A673 (cell line): ENCODE measurements at regions not wholly inside any gene's neighbourhood (a gene's known extent, or its start where the extent isn't known, plus 50 kb on each side); places are given as distances from the start of the nearest gene placed in this dataset.

ENCODE experiments used
- BruUV-seq: library from RNA; stranded (reverse); fragments of 400-500 nt; replicated peaks from 2 replicates; lab custom pipeline; 2021; lab: Mats Ljungman, UMichigan
- CTCF ChIA-PET: fragments of 300-600 bp; sonication (Branson Sonifier 250); formaldehyde crosslinking; loops from one replicate; lab custom pipeline; 2022; ENCODE audit warnings: antibody characterized with exemption; lab: Charles Lee
- POLR2A ChIA-PET: fragments of 300-600 bp; sonication (Branson Sonifier 250); formaldehyde crosslinking; loops from one replicate; lab custom pipeline; 2022; ENCODE audit warnings: antibody characterized with exemption; ENCODE audit not compliant: low non-redundant PET; lab: Charles Lee
- DNase-seq: peaks from one replicate; pipeline ENCODE4 v3.0.0-alpha.2; 2015; ENCODE audit warnings: low spot score
- H3K27ac ChIP-seq: fragments of 200-600 bp; sonication (generic); 2 replicates; pipeline ENCODE4 v1.5.1; 2016; ENCODE audit warnings: mixed run types, low read depth, mild to moderate bottlenecking, mixed read lengths, antibody characterized with exemption, low read length; ENCODE audit not compliant: poor library complexity, severe bottlenecking
- H3K27me3 ChIP-seq: fragments of 200-600 bp; sonication (generic); replicated peaks from 2 replicates; pipeline ENCODE4 v1.6.1; 2017; ENCODE audit warnings: mixed run types, low read depth, mild to moderate bottlenecking, mixed read lengths, antibody characterized with exemption, low read length; ENCODE audit not compliant: insufficient read depth, poor library complexity
- H3K36me3 ChIP-seq: fragments of 200-600 bp; sonication (generic); 2 replicates; pipeline ENCODE4 v1.6.1; 2016; ENCODE audit warnings: mixed run types, mild to moderate bottlenecking, mixed read lengths, antibody characterized with exemption, low read length; ENCODE audit not compliant: insufficient read depth, poor library complexity, severe bottlenecking
- H3K4me1 ChIP-seq: fragments of 200-600 bp; sonication (generic); 2 replicates; pipeline ENCODE4 v1.6.1; 2017; ENCODE audit warnings: mixed run types, mild to moderate bottlenecking, mixed read lengths, antibody characterized with exemption, low read length; ENCODE audit not compliant: insufficient read depth, poor library complexity, severe bottlenecking
- H3K4me3 ChIP-seq: fragments of 200-600 bp; sonication (generic); 2 replicates; pipeline ENCODE4 v1.5.1; 2016; ENCODE audit warnings: low read depth, mixed run types, mild to moderate bottlenecking, mixed read lengths, low read length; ENCODE audit not compliant: poor library complexity, severe bottlenecking
- H3K9me3 ChIP-seq: fragments of 200-600 bp; sonication (generic); 2 replicates; pipeline ENCODE4 v1.6.1; 2016; ENCODE audit warnings: mixed run types, low read depth, mild to moderate bottlenecking, mixed read lengths, antibody characterized with exemption, low read length; ENCODE audit not compliant: poor library complexity, severe bottlenecking
- EZH2 ChIP-seq: fragments of 200-600 bp; sonication (generic); IDR thresholded peaks from 2 replicates; pipeline ENCODE4 v1.6.1; 2017; ENCODE audit warnings: borderline replicate concordance, low read depth, mild to moderate bottlenecking, mixed read lengths, antibody characterized with exemption, low read length; ENCODE audit not compliant: poor library complexity, severe bottlenecking
- intact Hi-C: fragments of 100-400 bp; cut with micrococcal nuclease; formaldehyde crosslinking; loops from one replicate; pipeline ENCODE4 v1.10.0; 2022; ENCODE audit not compliant: unreplicated experiment
- TF ChIP-seq, protein P1 (sequence below): fragments of 300-800, 200-600 bp; sonication (generic); conservative IDR thresholded peaks from 2 replicates; pipeline ENCODE4 v1.5.1; 2017; ENCODE audit warnings: low read depth, mild to moderate bottlenecking, antibody characterized with exemption, low read length, moderate library complexity, mixed read lengths

DNA sequence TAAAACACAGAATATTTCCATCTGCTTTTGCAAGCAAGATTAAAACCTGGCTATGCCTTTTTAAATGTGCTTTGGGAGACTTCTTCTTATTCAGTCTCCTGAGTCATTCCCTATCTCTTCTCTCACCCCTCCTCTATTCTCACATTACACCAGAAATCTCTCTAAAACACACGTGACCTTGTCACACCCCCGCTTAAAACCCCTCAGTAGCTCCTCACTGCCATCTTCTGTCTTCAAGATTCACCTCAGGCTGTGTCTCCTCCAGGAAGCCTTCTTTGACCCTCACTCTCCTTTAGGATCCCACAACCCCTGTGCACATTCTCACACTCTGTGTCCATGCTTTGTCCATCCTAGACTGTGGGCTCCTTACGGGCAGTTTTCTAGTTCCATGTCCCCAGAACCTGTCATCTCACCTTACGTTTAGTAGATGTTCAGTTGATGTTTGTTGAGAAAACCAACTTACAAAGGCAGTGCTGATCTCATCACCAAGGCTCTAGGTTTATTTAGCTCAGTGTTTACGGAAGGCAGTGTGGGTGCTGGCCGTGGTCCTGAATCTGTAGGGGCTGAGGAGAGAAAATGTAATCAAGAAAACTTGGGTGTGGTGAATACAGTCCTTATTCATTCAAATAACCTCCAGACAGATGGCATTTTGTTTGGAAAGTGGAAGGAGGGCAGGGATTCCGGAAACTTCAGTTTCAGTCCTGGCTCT is 143.5 kb downstream of the DMRTA2 start:
- Histone ChIP-seq H3K27ac (no peak overlapping the region), H3K9me3 (no peaks in the 10 kb centered on the region), H3K27me3 (peaks cover 8% of the 10 kb centered on the region), H3K36me3 (no peaks in the 10 kb centered on the region), H3K4me1 (no peaks in the 10 kb centered on the region), H3K4me3 (no peak overlapping the region)
- CTCF ChIA-PET: no interaction called here
- TF ChIP-seq, protein P1, sequence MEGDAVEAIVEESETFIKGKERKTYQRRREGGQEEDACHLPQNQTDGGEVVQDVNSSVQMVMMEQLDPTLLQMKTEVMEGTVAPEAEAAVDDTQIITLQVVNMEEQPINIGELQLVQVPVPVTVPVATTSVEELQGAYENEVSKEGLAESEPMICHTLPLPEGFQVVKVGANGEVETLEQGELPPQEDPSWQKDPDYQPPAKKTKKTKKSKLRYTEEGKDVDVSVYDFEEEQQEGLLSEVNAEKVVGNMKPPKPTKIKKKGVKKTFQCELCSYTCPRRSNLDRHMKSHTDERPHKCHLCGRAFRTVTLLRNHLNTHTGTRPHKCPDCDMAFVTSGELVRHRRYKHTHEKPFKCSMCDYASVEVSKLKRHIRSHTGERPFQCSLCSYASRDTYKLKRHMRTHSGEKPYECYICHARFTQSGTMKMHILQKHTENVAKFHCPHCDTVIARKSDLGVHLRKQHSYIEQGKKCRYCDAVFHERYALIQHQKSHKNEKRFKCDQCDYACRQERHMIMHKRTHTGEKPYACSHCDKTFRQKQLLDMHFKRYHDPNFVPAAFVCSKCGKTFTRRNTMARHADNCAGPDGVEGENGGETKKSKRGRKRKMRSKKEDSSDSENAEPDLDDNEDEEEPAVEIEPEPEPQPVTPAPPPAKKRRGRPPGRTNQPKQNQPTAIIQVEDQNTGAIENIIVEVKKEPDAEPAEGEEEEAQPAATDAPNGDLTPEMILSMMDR: no peak
- TF ChIP-seq EZH2: no peak
- intact Hi-C loops: no loop called here
- POLR2A ChIA-PET: no interaction called here
- no TSS peak for BruUV-seq
- peak; percentile 47 for DNase-seq

DNA sequence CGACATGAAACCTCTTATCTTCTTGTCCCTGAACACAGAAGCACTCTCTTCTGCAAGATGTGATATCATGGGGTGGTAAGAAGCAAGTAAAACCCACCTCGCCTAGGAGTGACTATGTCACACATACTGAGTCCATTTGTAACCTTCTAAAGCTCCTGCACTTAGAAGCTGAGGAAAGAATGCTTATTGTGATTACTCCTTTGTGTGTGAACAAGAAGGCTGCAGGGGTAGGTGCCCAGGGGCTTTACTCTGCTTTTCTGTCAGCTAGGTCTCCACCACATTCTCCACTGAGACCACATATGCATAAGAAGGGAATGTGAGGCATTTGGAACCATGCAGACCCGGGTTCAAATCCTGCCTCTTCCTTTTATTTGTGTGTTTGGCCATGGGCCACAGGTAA is 144.3 kb downstream of the DMRTA2 start:
- Histone ChIP-seq H3K9me3 (no peaks in the 10 kb centered on the region), H3K4me1 (no peaks in the 10 kb centered on the region), H3K4me3 (no peak overlapping the region), H3K27me3 (peaks cover 8% of the 10 kb centered on the region), H3K36me3 (no peaks in the 10 kb centered on the region), H3K27ac (no peak overlapping the region)
- ChIA-PET POLR2A (no interaction called here), CTCF (no interaction called here)
- TF ChIP-seq, protein P1: no peak
- TF ChIP-seq EZH2: no peak
- no TSS peak for BruUV-seq
- intact Hi-C loops: no loop called here
- no peak for DNase-seq

DNA sequence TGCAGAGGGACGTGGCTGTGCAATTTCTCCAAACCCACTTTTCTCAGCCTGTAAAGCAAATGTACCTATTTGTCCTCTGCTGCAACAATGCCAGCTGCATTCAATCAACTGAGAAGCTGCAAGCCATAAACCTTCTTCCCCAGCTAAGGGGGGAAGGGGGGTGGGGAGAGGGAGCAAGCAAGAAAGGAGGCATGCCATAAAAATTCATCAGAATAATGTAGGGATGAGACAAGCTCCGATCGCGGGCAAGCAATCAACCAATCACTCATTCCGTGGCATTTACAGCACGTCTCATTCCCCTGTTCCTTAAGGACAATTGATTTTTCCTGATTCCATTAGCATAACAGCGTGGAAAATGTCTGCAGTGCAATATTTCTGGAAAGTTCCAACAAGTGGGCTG is 144.8 kb downstream of the DMRTA2 start:
- no peaks in the 10 kb centered on the region for H3K9me3 ChIP-seq
- peaks cover 8% of the 10 kb centered on the region for H3K27me3 ChIP-seq
- H3K4me1 ChIP-seq: no peaks in the 10 kb centered on the region
- H3K4me3 ChIP-seq: no peak overlapping the region
- no peaks in the 10 kb centered on the region for H3K36me3 ChIP-seq
- CTCF ChIA-PET: no interaction called here
- BruUV-seq: no TSS peak
- POLR2A ChIA-PET: no interaction called here
- intact Hi-C loops: no loop called here
- H3K27ac ChIP-seq: no peak overlapping the region
- TF ChIP-seq, protein P1: no peak
- TF ChIP-seq EZH2: no peak
- DNase-seq: no peak
